GM19023 (cell line): ENCODE measurements at regions not wholly inside any gene's neighbourhood (a gene's known extent, or its start where the extent isn't known, plus 50 kb on each side); places are given as distances from the start of the nearest gene placed in this dataset.
"Not testable (repeated sequence)": the region's sequence is repeated elsewhere in the genome, so short reads cannot be mapped to it uniquely, and the experiment has no call there.

ENCODE experiments used
- ATAC-seq: cut with Tn5 transposase; IDR thresholded peaks from one replicate; pipeline ENCODE4 v1.9.1; 2021; ENCODE audit warnings: mild to moderate bottlenecking, moderate library complexity; ENCODE audit not compliant: unreplicated experiment

DNA sequence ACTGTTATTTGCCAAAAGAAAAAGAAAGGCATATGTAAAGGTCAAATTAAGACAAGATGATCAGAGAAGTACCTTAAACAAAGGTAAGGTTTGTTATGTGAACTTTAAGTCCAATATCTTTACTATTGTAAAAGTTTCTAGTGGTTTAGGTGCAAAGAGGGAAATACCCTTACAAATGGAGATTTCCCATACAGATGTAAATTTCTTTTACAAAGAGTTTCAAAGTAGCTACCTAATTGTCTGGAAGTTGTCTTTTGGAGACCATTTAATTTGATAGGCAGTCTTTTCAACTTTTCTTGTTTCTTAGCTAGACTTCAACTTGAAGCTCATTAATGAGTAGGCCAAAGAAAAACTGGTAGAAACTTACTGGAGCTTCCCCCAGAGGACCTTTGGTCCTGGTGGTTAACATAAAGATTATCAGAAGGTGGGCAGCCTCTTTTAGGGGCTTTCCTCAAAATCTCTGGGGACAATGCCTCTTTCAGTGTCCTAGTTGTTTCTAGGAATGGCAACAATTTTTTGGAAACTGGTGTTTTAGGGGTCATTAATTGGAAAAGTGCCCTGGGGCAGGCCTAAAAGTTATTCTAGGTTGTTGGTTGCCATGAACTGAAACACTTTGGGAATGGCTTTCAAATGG is 297.3 kb downstream of the GUCY2F start:
- no peak for ATAC-seq

- ATAC-seq = no peak
These were observed 309.7 kb downstream of the GUCY2F start for GRCh38 chrX:109172091-109172602.

- ATAC-seq = no peak
These were observed 326.7 kb downstream of the GUCY2F start for GRCh38 chrX:109155161-109155560.

GRCh38 chrX:109144173-109144572 is 337.7 kb downstream of the GUCY2F start:
- not testable (repeated sequence) for ATAC-seq

DNA sequence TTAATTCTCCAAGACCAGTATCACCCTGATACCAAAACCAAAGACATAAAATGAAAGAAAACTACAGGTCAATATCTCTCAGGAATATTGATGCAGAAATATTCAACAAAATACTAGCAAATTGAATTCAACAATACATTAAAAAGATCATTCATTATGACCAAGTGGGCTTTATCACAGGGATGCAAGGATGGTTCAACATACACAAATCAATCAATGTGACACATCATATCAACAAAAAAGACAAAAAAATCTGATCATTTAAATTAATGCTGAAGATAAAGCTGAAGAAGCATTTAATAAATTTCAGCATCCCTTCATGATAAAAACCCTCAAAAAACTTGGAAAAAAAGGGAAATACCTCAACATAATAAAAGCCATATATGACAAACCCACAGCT is 341.4 kb downstream of the GUCY2F start:
- ATAC-seq = no peak

DNA sequence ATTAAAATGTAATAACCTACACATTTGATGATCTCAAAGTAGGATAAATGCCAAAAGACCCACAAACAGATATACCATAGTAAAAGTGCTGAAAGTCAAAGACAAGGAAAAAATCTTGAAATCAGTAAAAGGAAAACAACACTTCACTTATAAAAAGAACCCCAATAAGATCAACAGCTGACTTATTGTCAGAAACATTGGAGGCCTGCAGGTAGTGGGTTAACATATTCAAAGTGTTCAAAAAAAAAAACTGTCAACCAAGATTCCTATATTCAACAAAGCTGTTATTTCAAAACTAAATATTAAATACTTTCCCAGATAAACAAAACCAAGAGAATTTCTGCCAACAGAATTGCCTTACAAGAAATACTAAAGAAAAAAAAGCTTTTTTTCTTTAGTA is 347.1 kb downstream of the GUCY2F start:
- ATAC-seq = no peak

- ATAC-seq = no peak
These were observed 356.6 kb downstream of the GUCY2F start for GRCh38 chrX:109125304-109125703.

DNA sequence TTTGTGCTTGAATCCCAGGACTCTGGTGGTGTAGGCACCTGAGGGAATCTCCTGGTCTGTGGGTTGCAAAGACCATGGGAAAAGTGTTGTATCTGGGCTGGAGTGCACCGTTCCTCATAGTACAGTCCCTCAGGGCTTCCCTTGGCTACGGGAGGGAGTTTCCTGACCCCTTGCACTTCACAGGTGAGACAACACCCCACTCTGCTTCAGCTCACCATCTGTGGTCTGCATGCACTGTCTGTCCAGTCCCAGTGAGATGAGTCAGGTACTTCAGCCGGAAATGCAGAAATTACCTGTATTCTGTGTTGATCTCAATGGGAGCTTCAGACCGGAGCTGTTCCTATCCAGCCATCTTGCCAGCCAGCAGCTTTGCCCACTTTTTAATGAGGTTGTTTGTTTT is 353.0 kb upstream of the IRS4 start:
- peak; percentile 73 for ATAC-seq

DNA sequence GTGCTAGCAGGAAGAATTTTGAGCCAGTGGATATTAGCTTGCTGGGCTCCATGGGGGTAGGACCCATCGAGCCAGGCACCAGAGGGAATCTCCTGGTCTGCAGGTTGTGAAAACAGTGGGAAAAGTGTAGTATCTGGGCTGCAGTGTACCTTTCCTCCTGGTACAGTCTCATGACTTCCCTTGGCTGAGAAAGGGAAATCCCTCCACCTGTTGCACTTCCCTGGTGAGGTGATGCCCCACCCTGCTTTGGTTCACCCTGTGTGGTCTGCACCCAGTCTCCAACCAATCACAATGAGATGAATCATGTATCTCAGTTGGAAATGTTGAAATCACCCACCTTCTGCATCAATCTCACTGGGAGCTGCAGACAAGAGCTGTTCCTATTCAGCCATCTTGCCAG is 341.4 kb upstream of the IRS4 start:
- ATAC-seq = no peak

DNA sequence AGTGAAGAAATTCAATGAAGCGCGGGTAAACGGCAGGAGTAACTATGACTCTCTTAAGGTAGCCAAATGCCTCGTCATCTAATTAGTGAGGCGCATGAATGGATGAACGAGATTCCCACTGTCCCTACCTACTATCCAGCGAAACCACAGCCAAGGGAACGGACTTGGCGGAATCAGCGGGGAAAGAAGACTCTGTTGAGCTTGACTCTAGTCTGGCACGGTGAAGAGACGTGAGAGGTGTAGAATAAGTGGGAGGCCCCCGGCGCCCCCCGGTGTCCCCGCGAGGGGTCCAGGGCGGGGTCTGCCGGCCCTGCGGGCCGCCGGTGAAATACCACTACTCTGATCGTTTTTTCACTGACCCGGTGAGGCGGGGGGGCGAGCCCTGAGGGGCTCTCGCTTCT is 317.8 kb upstream of the IRS4 start:
- ATAC-seq = not testable (repeated sequence)

GRCh38 chrX:109049903-109050302 is 313.5 kb upstream of the IRS4 start:
- no peak for ATAC-seq

DNA sequence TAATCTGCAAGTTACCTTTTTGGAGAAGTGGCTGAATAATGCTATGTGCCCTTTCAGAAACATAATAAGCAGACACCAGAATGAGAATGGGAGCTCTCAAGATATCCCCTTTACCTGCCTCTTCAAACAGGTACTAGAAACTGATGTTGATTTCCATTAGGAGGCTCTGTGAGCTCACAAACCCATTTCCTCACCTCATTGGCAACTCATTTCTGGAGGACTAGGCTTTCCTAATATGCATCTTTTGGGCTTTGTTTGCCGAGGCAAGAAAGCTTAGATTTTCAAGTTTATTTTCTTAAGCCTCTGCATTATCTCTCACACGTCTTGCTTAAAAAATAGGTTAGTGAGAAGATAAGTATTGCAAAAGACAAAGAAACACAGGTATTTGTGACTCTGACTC is 313.1 kb upstream of the IRS4 start:
- no peak for ATAC-seq

DNA sequence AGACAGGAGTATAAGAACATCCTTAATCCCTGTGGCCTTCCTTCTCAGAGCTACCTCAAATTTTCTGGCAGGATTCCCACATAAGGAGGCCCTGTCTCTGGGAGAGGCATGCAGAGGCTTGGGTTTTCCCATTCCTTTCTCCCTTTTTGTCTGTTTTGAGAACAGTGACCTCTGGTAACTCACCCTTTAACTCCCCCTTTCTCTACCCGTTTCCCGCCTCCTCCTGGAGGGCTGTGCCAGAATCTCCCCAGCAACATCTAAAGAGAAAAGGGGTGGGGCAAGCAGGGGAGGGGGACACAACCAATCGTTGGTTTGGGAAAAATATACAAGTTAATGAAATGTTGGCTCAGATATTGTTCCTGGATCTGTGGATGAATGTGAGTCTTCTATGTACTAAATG is 303.7 kb upstream of the IRS4 start:
- no peak for ATAC-seq

GRCh38 chrX:109036624-109037023 is 300.3 kb upstream of the IRS4 start:
- peak; percentile 69 for ATAC-seq

DNA sequence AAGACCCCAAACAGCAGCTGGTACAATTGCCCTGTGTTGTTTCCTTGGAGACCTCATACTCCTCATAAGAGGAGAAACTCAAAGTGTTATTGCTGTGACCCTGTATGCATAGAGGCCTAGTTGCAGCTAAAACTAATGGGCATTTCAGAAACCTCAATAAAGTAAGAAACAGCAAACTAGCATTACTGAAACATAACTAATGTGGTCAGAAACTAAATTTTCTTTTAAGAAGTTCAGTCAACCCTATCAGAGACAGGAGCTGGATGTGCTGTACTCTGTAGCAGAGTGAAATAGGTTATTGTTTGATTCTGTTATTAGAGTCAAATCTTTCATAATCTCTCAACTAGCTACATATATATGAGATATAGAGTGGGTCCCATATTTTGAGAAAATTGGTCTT is 257.5 kb upstream of the IRS4 start:
- ATAC-seq = no peak

GRCh38 chrX:108972899-108973298 is 236.5 kb upstream of the IRS4 start:
- not testable (repeated sequence) for ATAC-seq

DNA sequence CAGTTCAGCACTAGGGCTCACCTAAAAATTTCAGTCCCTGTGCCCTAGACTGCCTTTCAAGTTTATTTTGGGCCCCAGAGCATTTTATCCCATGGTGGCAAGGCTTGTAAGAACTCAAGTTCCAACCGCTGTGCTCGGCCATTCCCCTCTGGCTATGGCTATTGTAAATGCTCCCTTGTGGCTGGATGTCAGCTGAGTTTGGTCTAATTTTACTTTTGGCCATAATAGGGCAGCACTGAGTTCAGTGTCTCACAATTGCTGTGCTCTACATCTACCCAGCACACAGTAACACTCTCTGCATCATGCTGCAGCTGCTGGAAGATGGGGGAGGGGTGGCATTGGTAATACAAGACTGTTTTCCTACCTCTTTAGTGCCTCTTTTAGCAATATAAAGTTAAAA is 210.8 kb upstream of the IRS4 start:
- ATAC-seq = no peak

- no peak for ATAC-seq
These were observed 210.2 kb upstream of the IRS4 start for GRCh38 chrX:108946531-108946930.

DNA sequence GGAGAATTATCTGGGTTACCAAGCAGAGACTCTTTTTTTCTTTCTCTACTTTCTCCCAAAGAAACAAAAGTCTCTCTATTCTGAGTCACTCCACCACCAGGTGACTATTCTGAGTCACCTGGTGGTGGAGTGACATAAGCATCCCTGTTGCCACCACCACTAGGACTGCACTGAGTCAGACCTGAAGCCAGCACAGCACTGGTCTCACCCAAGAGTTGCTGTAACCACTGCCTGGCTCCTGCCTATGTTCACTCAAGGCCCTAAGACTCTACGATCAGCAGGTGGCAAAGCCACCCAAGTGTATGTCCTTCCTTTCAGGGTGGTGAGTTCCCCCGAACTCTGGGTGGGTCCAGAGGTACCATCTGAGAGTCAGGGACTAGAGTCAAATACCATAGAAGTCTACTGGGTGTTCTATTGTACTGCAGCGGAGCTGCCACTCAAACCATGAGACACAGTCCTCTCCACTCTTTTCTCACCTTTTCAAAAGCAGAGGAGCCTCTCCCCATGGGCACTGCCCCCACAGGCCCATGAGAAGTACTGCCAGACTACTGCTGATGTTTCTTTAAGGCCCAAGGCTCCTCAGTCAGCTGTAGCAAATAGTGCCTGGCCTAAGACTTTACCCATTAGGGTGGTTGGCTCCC is 209.6 kb upstream of the IRS4 start:
- no peak for ATAC-seq

DNA sequence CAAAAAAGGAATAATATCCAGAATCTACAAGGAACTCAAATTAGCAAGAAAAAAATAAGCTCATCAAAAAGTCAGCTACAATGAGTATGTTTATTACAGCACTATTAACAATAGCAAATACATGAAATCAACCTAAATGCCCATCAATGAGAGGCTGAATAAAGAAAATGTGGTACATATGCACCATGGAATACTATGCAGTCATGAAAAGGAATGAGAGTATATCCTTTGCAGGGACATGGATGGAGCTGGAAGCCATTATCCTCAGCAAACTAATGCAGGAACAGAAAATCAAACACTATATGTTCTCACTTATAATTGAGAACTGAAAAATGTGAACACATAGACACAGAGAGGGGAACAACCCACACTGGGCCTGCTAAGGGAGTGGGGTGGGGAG is 178.4 kb upstream of the IRS4 start:
- no peak for ATAC-seq

DNA sequence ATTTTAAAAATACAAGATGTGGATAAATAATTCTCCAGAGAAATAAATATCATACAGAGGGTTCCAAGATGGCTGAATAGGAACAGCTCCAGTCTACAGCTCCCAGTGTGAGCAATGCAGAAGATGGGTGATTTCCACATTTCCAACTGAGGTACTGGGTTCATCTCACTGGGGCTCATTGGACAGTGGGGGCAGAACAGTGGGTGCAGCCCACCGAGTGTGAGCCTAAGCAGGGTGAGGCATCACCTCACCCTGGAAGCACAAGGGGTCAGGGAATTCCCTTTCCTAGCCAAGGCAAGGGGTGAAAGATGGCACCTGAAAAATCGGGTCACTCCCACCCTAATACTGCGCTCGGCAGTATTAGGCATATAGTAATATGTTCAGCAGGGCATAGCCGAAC is 167.5 kb upstream of the IRS4 start:
- not testable (repeated sequence) for ATAC-seq

GRCh38 chrX:108900333-108900732 is 164.0 kb upstream of the IRS4 start:
- no peak for ATAC-seq

- ATAC-seq = not testable (repeated sequence)
These were observed 160.0 kb upstream of the IRS4 start for GRCh38 chrX:108896349-108896748.
